HG03457 (cell line): ENCODE measurements at regions not wholly inside any gene's neighbourhood (a gene's known extent, or its start where the extent isn't known, plus 50 kb on each side); places are given as distances from the start of the nearest gene placed in this dataset.
"Not testable (repeated sequence)": the region's sequence is repeated elsewhere in the genome, so short reads cannot be mapped to it uniquely, and the experiment has no call there.

Experiments
- ATAC-seq: cut with Tn5 transposase; IDR thresholded peaks from one replicate; pipeline ENCODE4 v1.9.1; 2021; ENCODE audit warnings: moderate number of reproducible peaks; ENCODE audit not compliant: unreplicated experiment

- no peak for ATAC-seq
Measured at GRCh38 chr2:146468578-146468977, 1376.3 kb upstream of the ACVR2A start.

- no peak for ATAC-seq
Measured at GRCh38 chr2:146467425-146467824, 1377.4 kb upstream of the ACVR2A start.

- no peak for ATAC-seq
Measured at GRCh38 chr2:146465460-146465859, 1379.4 kb upstream of the ACVR2A start.

- ATAC-seq, result no peak
Measured at GRCh38 chr2:146461068-146461467, 1383.8 kb upstream of the ACVR2A start.

GRCh38 chr2:146458585-146458984 is 1386.2 kb upstream of the ACVR2A start:
- ATAC-seq, result no peak

- no peak for ATAC-seq
Measured at GRCh38 chr2:146457221-146457620, 1387.6 kb upstream of the ACVR2A start.

- no peak for ATAC-seq
Measured at GRCh38 chr2:146455325-146455724, 1389.5 kb upstream of the ACVR2A start.

- peak; percentile 54 for ATAC-seq
Measured at GRCh38 chr2:146451972-146452371, 1392.9 kb upstream of the ACVR2A start.

- ATAC-seq, result no peak
Measured at GRCh38 chr2:146450131-146450530, 1394.7 kb upstream of the ACVR2A start.

GRCh38 chr2:146444987-146445386 is 1399.8 kb upstream of the ACVR2A start:
- ATAC-seq, result no peak

- no peak for ATAC-seq
Measured at GRCh38 chr2:146444085-146444484, 1400.7 kb upstream of the ACVR2A start.

- ATAC-seq, result no peak
Measured at GRCh38 chr2:146438246-146438645, 1406.6 kb upstream of the ACVR2A start.

GRCh38 chr2:146437712-146438111 is 1407.1 kb upstream of the ACVR2A start:
- no peak for ATAC-seq

GRCh38 chr2:146433116-146433875 is 1411.5 kb upstream of the ACVR2A start:
- ATAC-seq, result no peak

- no peak for ATAC-seq
Measured at GRCh38 chr2:146429366-146429765, 1415.5 kb upstream of the ACVR2A start.

- ATAC-seq, result no peak
Measured at GRCh38 chr2:146417942-146418341, 1426.9 kb upstream of the ACVR2A start.

GRCh38 chr2:146415291-146415690 is 1429.5 kb upstream of the ACVR2A start:
- no peak for ATAC-seq

GRCh38 chr2:146414456-146414855 is 1430.4 kb upstream of the ACVR2A start:
- ATAC-seq, result no peak

GRCh38 chr2:146413086-146413610 is 1431.7 kb upstream of the ACVR2A start:
- no peak for ATAC-seq

GRCh38 chr2:146412625-146413024 is 1432.2 kb upstream of the ACVR2A start:
- no peak for ATAC-seq

- ATAC-seq, result not testable (repeated sequence)
Measured at GRCh38 chr2:146405402-146406309, 1439.2 kb upstream of the ACVR2A start.
